Transverse colon (tissue), 3 donors: ENCODE measurements at regions not wholly inside any gene's neighbourhood (a gene's known extent, or its start where the extent isn't known, plus 50 kb on each side); places are given as distances from the start of the nearest gene placed in this dataset.

Source experiments
- EP300 ChIP-seq: sonication (generic); formaldehyde crosslinking; IDR thresholded peaks from one replicate; pipeline ENCODE4 v1.6.1; 2017; ENCODE audit warnings: antibody characterized with exemption, low read depth
- POLR2A ChIP-seq: fragments of 450-650 bp; IDR thresholded peaks from one replicate; pipeline ENCODE4 v1.6.1; 2016; ENCODE audit warnings: antibody characterized with exemption, mild to moderate bottlenecking, moderate library complexity
- TF ChIP-seq, protein P1 (sequence below), 5 experiments: fragments of 200-600 bp in 3 of 5; fragments of 450-650 bp in 2 of 5; sonication (generic) in 3 of 5; IDR thresholded peaks; 1 replicate in 2 of 5; 2 replicates in 3 of 5; pipeline ENCODE4 v1.5.1; 2016 to 2017; ENCODE audit warnings: antibody characterized with exemption in 5 of 5, inconsistent platforms in 3 of 5, mild to moderate bottlenecking in 2 of 5, moderate library complexity in 1 of 5

DNA sequence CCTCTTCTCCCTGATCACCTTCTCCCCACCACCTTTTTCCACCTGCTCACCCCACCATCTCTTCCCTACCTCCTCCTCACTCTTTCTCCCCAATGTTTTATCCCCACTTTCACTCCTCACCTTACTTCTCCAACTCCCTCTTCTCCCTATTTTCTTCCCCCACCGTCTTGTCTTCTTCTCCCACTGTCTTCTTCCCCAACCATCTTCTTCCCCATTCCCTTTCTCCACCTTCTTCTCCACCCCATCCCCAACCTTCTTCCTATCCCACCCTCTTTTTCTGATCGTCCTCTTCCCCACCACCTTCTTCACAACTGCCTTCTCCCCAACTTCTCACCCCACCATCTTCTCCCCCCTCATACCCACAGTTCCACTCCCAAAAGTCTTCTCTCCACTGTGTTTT, 929.4 kb downstream of the UQCRFS1 start:
- no peak for TF ChIP-seq POLR2A
- TF ChIP-seq, protein P1, sequence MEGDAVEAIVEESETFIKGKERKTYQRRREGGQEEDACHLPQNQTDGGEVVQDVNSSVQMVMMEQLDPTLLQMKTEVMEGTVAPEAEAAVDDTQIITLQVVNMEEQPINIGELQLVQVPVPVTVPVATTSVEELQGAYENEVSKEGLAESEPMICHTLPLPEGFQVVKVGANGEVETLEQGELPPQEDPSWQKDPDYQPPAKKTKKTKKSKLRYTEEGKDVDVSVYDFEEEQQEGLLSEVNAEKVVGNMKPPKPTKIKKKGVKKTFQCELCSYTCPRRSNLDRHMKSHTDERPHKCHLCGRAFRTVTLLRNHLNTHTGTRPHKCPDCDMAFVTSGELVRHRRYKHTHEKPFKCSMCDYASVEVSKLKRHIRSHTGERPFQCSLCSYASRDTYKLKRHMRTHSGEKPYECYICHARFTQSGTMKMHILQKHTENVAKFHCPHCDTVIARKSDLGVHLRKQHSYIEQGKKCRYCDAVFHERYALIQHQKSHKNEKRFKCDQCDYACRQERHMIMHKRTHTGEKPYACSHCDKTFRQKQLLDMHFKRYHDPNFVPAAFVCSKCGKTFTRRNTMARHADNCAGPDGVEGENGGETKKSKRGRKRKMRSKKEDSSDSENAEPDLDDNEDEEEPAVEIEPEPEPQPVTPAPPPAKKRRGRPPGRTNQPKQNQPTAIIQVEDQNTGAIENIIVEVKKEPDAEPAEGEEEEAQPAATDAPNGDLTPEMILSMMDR (IDR thresholded peaks at IDR 0.05) = no peak
- TF ChIP-seq EP300 = no peak
